HepG2 (cell line): ENCODE measurements at regions not wholly inside any gene's neighbourhood (a gene's known extent, or its start where the extent isn't known, plus 50 kb on each side); places are given as distances from the start of the nearest gene placed in this dataset.

Experiments used
- AHDC1 ChIP-seq: sonication (generic); formaldehyde crosslinking; IDR thresholded peaks from 2 replicates; pipeline ENCODE4 v1.5.1; 2020; ENCODE audit warnings: mild to moderate bottlenecking, missing genetic modification reagents, borderline replicate concordance
- ASH2L ChIP-seq: fragments of 300-600, 200-600 bp; sonication (generic); IDR thresholded peaks from 2 replicates; pipeline ENCODE4 v1.7.0; 2017; ENCODE audit warnings: low read depth, mild to moderate bottlenecking, moderate library complexity, mixed read lengths, low read length; ENCODE audit not compliant: insufficient read length
- BCLAF1 ChIP-seq: fragments of 450-650 bp; IDR thresholded peaks from 2 replicates; pipeline ENCODE4 v1.6.1; 2017; ENCODE audit warnings: mild to moderate bottlenecking
- ELF4 ChIP-seq: sonication (generic); formaldehyde crosslinking; IDR thresholded peaks from 2 replicates; pipeline ENCODE4 v1.5.0; 2020; ENCODE audit warnings: missing genetic modification reagents, mild to moderate bottlenecking, moderate library complexity, borderline replicate concordance
- GATAD2A ChIP-seq: IDR thresholded peaks from 2 replicates; pipeline ENCODE4 v1.6.1; 2016
- NR2F2 ChIP-seq: IDR thresholded peaks from 2 replicates; pipeline ENCODE4 v1.6.1; 2012; ENCODE audit warnings: low read depth, inconsistent platforms, borderline replicate concordance
- RERE ChIP-seq: IDR thresholded peaks from 2 replicates; pipeline ENCODE4 v1.6.1; 2016; ENCODE audit warnings: low read depth, missing genetic modification reagents, missing compliant biosample characterization
- TMF1 ChIP-seq: sonication (generic); formaldehyde crosslinking; IDR thresholded peaks from 2 replicates; pipeline ENCODE4 v1.8.1; 2022; ENCODE audit warnings: low read depth, missing genetic modification reagents
- ZNF263 ChIP-seq: sonication (generic); formaldehyde crosslinking; IDR thresholded peaks from 2 replicates; pipeline ENCODE4 v1.4.0; 2020; ENCODE audit warnings: missing genetic modification reagents
- ZNF280D ChIP-seq: sonication (generic); formaldehyde crosslinking; IDR thresholded peaks from 2 replicates; pipeline ENCODE4 v1.5.1; 2020; ENCODE audit warnings: mild to moderate bottlenecking, missing genetic modification reagents

GRCh38 chr17:51371732-51372151, 111.4 kb downstream of the UTP18 start (continued):
- TF ChIP-seq ZNF280D (CRISPR knock-in tag), result no peak
- no peak for TF ChIP-seq TMF1 (CRISPR knock-in tag)
- TF ChIP-seq NR2F2, result no peak
- no peak for TF ChIP-seq BCLAF1
- peak; percentile 95 for TF ChIP-seq ZNF263
- TF ChIP-seq AHDC1 (CRISPR knock-in tag), result no peak
- no peak for TF ChIP-seq ASH2L
- TF ChIP-seq GATAD2A (CRISPR knock-in tag), result no peak
- no peak for TF ChIP-seq ELF4 (CRISPR knock-in tag)
- no peak for TF ChIP-seq RERE (CRISPR knock-in tag)
